ENCODE measurements at regions not wholly inside any gene's neighbourhood (a gene's known extent, or its start where the extent isn't known, plus 50 kb on each side); places are given as distances from the start of the nearest gene placed in this dataset.

DNA sequence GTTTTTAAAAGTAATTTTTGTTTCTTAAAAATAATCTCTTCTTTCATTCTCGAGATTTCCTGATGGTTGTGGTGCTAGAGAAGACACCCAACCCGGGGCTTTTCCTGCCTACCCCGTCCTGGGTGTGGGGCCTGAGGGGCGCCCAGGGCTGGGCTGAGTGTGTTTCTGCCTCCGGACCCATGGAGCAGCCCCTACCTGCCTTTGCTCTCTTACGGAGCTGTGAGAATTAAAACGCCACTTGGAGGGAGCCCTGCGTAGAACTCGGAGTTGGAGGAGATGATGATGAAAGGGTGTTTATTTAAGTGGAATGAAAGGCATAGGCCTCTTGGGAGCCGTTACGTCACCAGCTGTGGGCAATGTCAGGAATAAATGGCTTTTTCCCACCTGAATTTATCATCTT is 261.8 kb upstream of the SHH start:
- Histone ChIP-seq H3K27me3 (ENCODE audit: insufficient read depth, low read depth, severe bottlenecking) (peaks cover 94% of the 10 kb centered on the region), H3K27ac (no peak overlapping the region), H3K4me3 (ENCODE audit: low read depth, low read length) (no peak overlapping the region), H3K9me3 (ENCODE audit: severe bottlenecking) (no peaks in the 10 kb centered on the region), H3K36me3 (no peaks in the 10 kb centered on the region)
- TF ChIP-seq, protein P1, sequence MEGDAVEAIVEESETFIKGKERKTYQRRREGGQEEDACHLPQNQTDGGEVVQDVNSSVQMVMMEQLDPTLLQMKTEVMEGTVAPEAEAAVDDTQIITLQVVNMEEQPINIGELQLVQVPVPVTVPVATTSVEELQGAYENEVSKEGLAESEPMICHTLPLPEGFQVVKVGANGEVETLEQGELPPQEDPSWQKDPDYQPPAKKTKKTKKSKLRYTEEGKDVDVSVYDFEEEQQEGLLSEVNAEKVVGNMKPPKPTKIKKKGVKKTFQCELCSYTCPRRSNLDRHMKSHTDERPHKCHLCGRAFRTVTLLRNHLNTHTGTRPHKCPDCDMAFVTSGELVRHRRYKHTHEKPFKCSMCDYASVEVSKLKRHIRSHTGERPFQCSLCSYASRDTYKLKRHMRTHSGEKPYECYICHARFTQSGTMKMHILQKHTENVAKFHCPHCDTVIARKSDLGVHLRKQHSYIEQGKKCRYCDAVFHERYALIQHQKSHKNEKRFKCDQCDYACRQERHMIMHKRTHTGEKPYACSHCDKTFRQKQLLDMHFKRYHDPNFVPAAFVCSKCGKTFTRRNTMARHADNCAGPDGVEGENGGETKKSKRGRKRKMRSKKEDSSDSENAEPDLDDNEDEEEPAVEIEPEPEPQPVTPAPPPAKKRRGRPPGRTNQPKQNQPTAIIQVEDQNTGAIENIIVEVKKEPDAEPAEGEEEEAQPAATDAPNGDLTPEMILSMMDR (IDR thresholded peaks at IDR 0.05; ENCODE audit: low read depth, low read length) = no peak
- DNase-seq = no peak

DNA sequence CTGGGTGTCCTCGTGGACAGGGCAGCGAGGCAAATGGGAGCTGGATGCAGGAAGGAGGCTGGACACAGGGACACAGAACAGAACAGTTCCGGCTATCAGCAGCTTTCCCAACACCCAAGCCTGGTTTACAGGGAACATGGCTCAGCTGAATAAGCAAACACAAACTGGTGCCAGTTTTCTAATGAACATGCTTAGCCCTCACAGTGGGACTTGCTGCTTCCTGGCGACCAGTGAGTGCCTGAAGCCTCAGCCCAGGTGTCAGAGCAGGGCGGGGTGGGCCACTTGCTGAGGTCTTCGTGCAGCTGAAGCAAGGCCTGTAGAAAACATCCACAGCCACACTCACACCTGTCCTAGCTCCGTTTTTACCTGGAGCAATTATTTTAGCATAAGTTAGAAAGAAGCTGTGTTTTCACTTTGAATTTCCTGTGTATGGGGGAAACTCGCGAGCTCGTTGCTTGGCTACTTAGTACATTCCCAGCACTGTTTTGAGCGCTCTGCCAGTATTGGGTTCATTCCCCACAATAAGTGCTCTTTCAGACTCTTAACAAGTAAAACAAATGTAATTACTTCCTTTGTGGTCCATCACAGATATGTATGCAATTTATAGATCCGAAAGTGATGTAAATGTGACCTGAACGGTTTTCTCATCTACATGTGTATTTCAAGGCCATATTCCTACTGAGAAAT is 261.2 kb upstream of the SHH start:
- TF ChIP-seq, protein P1 (IDR thresholded peaks at IDR 0.05; ENCODE audit: low read depth, low read length) = no peak
- peaks cover 94% of the 10 kb centered on the region for H3K27me3 ChIP-seq (ENCODE audit: insufficient read depth, low read depth, severe bottlenecking)

DNA sequence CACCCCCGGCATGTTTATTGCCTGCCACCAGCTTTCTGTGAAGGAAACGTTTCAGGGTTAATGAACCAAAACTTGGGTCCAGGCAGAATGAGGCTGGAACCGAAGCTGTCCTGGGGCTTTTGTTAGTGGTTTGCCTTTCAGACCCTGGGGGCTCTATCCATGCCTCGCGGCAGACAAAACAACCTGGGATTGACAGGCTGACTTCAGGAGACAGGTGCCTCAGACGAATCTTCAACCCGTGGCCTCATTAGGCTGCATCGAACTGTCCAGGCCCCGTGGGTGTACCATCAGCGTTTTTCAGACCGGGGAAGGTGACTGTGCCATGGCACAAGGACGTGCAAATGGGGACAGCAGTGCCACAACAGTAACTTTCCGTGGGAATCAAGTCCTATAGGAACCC is 259.3 kb upstream of the SHH start:
- no peaks in the 10 kb centered on the region for H3K9me3 ChIP-seq (ENCODE audit: severe bottlenecking)
- no peak overlapping the region for H3K27ac ChIP-seq
- TF ChIP-seq, protein P1 (IDR thresholded peaks at IDR 0.05; ENCODE audit: low read depth, low read length) = no peak
- H3K4me3 ChIP-seq (ENCODE audit: low read depth, low read length) = no peak overlapping the region
- no peak for DNase-seq
- H3K27me3 ChIP-seq (ENCODE audit: insufficient read depth, low read depth, severe bottlenecking) = peaks cover 92% of the 10 kb centered on the region
- H3K36me3 ChIP-seq = no peaks in the 10 kb centered on the region

More for the DNA sequence above, 261.2 kb upstream of the SHH start:
- Histone ChIP-seq H3K27ac (no peak overlapping the region), H3K36me3 (no peaks in the 10 kb centered on the region), H3K9me3 (ENCODE audit: severe bottlenecking) (no peaks in the 10 kb centered on the region), H3K4me3 (ENCODE audit: low read depth, low read length) (no peak overlapping the region)
- no peak for DNase-seq

DNA sequence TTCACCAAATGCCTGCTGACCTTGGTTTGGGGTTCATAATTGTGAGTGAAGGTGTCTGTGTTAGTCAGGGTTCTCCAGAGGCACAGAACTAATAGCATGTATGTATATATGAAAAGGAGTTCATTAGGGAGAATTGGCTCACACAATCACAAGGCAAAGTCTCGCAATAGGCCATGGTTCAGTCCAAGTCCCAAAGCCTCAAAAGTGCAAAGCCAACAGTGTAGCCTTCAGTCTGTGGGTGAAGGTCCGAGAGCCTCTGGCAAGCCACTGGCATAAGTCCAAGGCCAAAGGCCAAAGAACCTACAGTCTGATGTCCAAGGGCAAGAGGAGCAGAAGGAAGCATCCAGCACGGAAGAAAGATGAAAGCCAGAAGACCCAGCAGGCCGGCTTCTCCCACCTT is 257.6 kb upstream of the SHH start:
- no peak overlapping the region for H3K4me3 ChIP-seq (ENCODE audit: low read depth, low read length)
- no peaks in the 10 kb centered on the region for H3K36me3 ChIP-seq
- H3K27ac ChIP-seq = no peak overlapping the region
- H3K9me3 ChIP-seq (ENCODE audit: severe bottlenecking) = no peaks in the 10 kb centered on the region
- peaks cover 94% of the 10 kb centered on the region for H3K27me3 ChIP-seq (ENCODE audit: insufficient read depth, low read depth, severe bottlenecking)
- TF ChIP-seq, protein P1 (IDR thresholded peaks at IDR 0.05; ENCODE audit: low read depth, low read length) = no peak
- no peak for DNase-seq

DNA sequence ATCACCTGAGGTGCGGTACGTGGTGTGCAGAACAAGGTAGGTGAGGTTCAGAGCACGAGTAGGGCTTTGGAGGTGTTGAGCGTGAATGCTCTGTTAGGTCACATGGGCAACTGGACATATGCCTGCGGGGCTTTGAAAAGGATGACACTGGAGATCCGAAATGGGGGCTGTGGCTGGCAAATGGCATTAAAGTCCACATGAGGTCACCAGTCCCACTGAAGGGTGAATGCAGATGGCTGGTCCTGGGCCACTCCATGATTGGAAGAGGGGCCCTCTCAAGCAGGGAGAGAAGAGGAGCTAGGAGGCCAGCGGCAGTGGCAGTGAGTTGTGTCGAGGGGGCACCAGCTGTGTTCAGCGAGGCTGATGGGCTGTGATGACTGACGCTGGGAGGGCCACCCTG is 254.9 kb upstream of the SHH start:
- no peaks in the 10 kb centered on the region for H3K36me3 ChIP-seq
- H3K9me3 ChIP-seq (ENCODE audit: severe bottlenecking) = no peaks in the 10 kb centered on the region
- H3K27ac ChIP-seq = no peak overlapping the region
- no peak for DNase-seq
- H3K4me3 ChIP-seq (ENCODE audit: low read depth, low read length) = no peak overlapping the region
- TF ChIP-seq, protein P1 (IDR thresholded peaks at IDR 0.05; ENCODE audit: low read depth, low read length) = no peak
- H3K27me3 ChIP-seq (ENCODE audit: insufficient read depth, low read depth, severe bottlenecking) = peaks cover 91% of the 10 kb centered on the region

DNA sequence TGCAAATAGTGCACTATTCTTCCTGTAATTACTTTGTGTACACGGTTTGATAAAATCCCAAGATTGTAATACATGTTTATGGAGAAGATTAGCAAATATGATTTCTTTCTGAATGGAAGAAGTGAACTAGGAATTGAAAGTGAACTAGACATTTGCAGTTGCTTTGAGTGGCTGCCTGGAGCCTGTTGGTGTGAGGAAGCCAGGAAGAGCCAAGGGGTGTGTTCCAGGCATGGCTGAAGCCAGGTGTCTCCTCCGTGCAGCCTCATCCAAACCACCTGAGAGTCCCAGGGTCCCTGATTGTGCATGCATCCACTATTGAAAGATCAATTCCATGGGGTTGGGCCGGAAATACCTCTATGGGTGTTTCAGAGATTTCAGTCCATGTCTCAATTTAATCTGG is 253.1 kb upstream of the SHH start:
- Histone ChIP-seq H3K27ac (no peak overlapping the region), H3K9me3 (ENCODE audit: severe bottlenecking) (peaks cover 2% of the 10 kb centered on the region), H3K27me3 (ENCODE audit: insufficient read depth, low read depth, severe bottlenecking) (peaks cover 88% of the 10 kb centered on the region), H3K4me3 (ENCODE audit: low read depth, low read length) (no peak overlapping the region), H3K36me3 (no peaks in the 10 kb centered on the region)
- TF ChIP-seq, protein P1 (IDR thresholded peaks at IDR 0.05; ENCODE audit: low read depth, low read length) = no peak
- no peak for DNase-seq
